Neutrophil (primary cell): ENCODE measurements at regions not wholly inside any gene's neighbourhood (a gene's known extent, or its start where the extent isn't known, plus 50 kb on each side); places are given as distances from the start of the nearest gene placed in this dataset.
"Not testable (repeated sequence)": the region's sequence is repeated elsewhere in the genome, so short reads cannot be mapped to it uniquely, and the experiment has no call there.

Source experiments
- H3K27ac ChIP-seq: fragments of 200-600 bp; sonication (generic); 2 replicates; pipeline ENCODE4 v1.5.1; 2016; ENCODE audit warnings: mild to moderate bottlenecking, moderate library complexity
- H3K27me3 ChIP-seq: fragments of 200-600 bp; sonication (generic); 2 replicates; pipeline ENCODE4 v1.6.0; 2016; ENCODE audit warnings: mild to moderate bottlenecking
- H3K36me3 ChIP-seq: fragments of 200-600 bp; sonication (generic); 2 replicates; pipeline ENCODE4 v1.5.1; 2017
- H3K4me1 ChIP-seq, 2 experiments: fragments of 200-600 bp in 1 of 2; sonication (generic) in 1 of 2; 1 replicate in 1 of 2; 2 replicates in 1 of 2; pipeline versions ENCODE4 v1.5.1 to v1.6.1; 2013 to 2016; ENCODE audit warnings: low read depth in 1 of 2, low read length in 1 of 2, mild to moderate bottlenecking in 1 of 2, moderate library complexity in 1 of 2; ENCODE audit not compliant: control insufficient read depth in 1 of 2, insufficient read depth in 1 of 2
- H3K4me3 ChIP-seq, 2 experiments: fragments of 200-600 bp in 1 of 2; sonication (generic) in 1 of 2; 1 replicate in 1 of 2; 2 replicates in 1 of 2; pipeline ENCODE4 v1.5.1; 2013 to 2016; ENCODE audit warnings: low read depth in 1 of 2, low read length in 1 of 2, mild to moderate bottlenecking in 1 of 2, moderate library complexity in 1 of 2
- H3K9me3 ChIP-seq: fragments of 200-600 bp; sonication (generic); 2 replicates; pipeline ENCODE4 v1.5.1; 2016
- CTCF ChIP-seq: fragments of 200-600 bp; sonication (generic); IDR thresholded peaks from 2 replicates; pipeline ENCODE4 v1.5.1; 2016; ENCODE audit warnings: antibody characterized with exemption

- H3K27ac ChIP-seq, result no peak overlapping the region
- TF ChIP-seq CTCF, result no peak
- no peak overlapping the region for H3K4me3 ChIP-seq
- no peaks in the 10 kb centered on the region for H3K36me3 ChIP-seq
- H3K27me3 ChIP-seq, result no peaks in the 10 kb centered on the region
- H3K4me1 ChIP-seq, result no peaks in the 10 kb centered on the region
- no peaks in the 10 kb centered on the region for H3K9me3 ChIP-seq
Observed at GRCh38 chr21:16460936-16461335, 731.2 kb downstream of the USP25 start.

DNA sequence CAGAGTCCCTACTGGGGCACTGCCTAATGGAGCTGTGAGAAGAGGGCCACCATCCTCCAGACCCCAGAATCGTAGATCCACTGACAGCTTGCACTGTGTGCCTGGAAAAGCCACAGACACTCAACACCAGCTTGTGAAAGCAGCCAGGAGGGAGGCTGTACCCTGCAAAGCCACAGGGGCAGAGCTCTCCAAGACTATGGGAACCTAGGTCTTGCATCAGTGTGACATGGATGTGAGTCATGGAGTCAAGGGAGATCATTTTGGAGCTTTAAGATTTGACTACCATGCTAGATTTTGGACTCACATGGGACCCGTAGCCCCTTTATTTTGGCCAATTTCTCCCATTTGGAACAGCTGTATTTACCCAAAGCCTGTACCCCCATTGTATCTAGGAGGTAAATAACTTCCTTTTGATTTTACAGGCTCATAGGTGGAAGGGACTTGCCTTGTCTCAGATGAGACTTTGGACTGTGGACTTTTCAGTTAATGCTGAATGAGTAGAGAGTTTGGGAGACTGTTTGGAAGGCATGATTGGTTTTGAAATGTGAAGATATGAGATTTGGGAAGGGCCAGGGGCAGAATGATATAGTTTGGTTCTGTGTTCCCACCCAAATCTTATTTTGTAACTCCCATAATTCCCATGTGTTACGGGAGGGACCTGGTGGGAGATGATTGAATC, 734.6 kb downstream of the USP25 start:
- H3K36me3 ChIP-seq, H3K27ac ChIP-seq, H3K4me3 ChIP-seq, H3K27me3 ChIP-seq, H3K9me3 ChIP-seq, H3K4me1 ChIP-seq: not testable (repeated sequence)

GRCh38 chr21:16468184-16468583, 738.4 kb downstream of the USP25 start:
- Histone ChIP-seq H3K27me3 (no peaks in the 10 kb centered on the region), H3K4me3 (no peak overlapping the region), H3K9me3 (no peaks in the 10 kb centered on the region), H3K36me3 (no peaks in the 10 kb centered on the region), H3K27ac (no peak overlapping the region), H3K4me1 (no peaks in the 10 kb centered on the region)
- TF ChIP-seq CTCF, result no peak

DNA sequence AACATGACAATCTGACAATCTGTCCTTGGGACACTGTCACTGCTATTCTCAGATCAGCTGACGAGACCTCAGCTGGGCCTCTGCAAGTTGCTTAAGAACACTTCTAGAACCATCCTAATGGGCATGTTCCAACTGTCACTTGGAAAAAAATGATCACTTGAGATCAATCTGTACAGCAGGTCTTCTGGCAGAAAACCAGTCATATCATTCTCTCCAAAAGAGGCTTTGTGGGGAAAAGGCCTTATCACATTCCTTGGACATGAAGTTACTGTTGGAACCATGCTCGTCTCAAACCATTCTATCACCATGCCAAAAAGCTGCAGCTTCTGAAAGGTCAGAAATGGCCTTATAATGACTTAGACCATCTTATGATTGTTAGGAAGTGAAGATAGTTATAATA, 744.2 kb downstream of the USP25 start:
- H3K4me3 ChIP-seq, result no peak overlapping the region
- H3K9me3 ChIP-seq, result no peaks in the 10 kb centered on the region
- no peaks in the 10 kb centered on the region for H3K4me1 ChIP-seq
- H3K27me3 ChIP-seq, result no peaks in the 10 kb centered on the region
- H3K36me3 ChIP-seq, result no peaks in the 10 kb centered on the region
- no peak overlapping the region for H3K27ac ChIP-seq
- TF ChIP-seq CTCF, result no peak

GRCh38 chr21:16476056-16476825, 746.5 kb downstream of the USP25 start:
- Histone ChIP-seq H3K27me3 (no peaks in the 10 kb centered on the region), H3K27ac (no peak overlapping the region), H3K36me3 (no peaks in the 10 kb centered on the region), H3K4me1 (no peaks in the 10 kb centered on the region), H3K4me3 (no peak overlapping the region), H3K9me3 (no peaks in the 10 kb centered on the region)
- TF ChIP-seq CTCF, result no peak

GRCh38 chr21:16488042-16488441, 758.3 kb downstream of the USP25 start:
- Histone ChIP-seq H3K27ac (no peak overlapping the region), H3K36me3 (no peaks in the 10 kb centered on the region), H3K27me3 (no peaks in the 10 kb centered on the region), H3K4me1 (no peaks in the 10 kb centered on the region), H3K9me3 (no peaks in the 10 kb centered on the region), H3K4me3 (no peak overlapping the region)
- no peak for TF ChIP-seq CTCF
